ENCODE measurements at regions not wholly inside any gene's neighbourhood (a gene's known extent, or its start where the extent isn't known, plus 50 kb on each side); places are given as distances from the start of the nearest gene placed in this dataset.

DNA sequence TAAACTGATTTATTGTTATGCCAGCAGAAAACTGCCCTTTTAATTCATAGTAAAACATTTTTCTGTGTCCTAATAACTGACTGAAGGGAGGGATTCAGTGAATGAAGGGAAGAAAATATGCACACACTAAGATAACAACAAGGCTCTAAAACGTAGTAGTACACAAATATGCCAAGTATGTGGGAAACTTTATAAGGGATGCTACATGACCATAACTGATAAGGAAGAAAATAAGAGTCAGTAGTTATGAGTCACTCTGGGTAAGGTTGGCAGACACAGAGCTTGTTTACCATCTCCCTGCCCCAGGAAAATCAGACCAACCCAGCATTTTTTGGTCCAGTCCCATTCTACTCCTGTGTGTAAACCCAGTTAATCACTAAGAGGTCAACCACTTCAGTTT, 124.2 kb downstream of the RPRM start:
- DNase-seq (ENCODE audit: low read depth, low spot score) (no peak), ATAC-seq (no peak)
- in situ Hi-C loops (cut with HindIII; ENCODE audit: low pct_unique_long_range_greater_than_20kb, low sequenced_read_pairs) (no loop called here), intact Hi-C loops (cut with micrococcal nuclease; ENCODE audit: unreplicated experiment) (no loop called here)
- Histone ChIP-seq H3K9me3 (ENCODE audit: control insufficient read depth, insufficient read depth, low read depth, low read length) (no peaks in the 10 kb centered on the region), H3K4me3 (ENCODE audit: low read depth in 2 of 2, low read length in 2 of 2) (no peak overlapping the region), H3K4me1 (ENCODE audit: control insufficient read depth, insufficient read depth, low read length) (no peaks in the 10 kb centered on the region), H3K27ac (ENCODE audit: low read length) (no peak overlapping the region), H3K27me3 (ENCODE audit: control insufficient read depth, insufficient read depth, low read length) (no peaks in the 10 kb centered on the region), H3K36me3 (ENCODE audit: control insufficient read depth, insufficient read depth, low read length) (no peaks in the 10 kb centered on the region)
- ChIA-PET POLR2A (no interaction called here), CTCF (no interaction called here)
- TF ChIP-seq, protein P1, sequence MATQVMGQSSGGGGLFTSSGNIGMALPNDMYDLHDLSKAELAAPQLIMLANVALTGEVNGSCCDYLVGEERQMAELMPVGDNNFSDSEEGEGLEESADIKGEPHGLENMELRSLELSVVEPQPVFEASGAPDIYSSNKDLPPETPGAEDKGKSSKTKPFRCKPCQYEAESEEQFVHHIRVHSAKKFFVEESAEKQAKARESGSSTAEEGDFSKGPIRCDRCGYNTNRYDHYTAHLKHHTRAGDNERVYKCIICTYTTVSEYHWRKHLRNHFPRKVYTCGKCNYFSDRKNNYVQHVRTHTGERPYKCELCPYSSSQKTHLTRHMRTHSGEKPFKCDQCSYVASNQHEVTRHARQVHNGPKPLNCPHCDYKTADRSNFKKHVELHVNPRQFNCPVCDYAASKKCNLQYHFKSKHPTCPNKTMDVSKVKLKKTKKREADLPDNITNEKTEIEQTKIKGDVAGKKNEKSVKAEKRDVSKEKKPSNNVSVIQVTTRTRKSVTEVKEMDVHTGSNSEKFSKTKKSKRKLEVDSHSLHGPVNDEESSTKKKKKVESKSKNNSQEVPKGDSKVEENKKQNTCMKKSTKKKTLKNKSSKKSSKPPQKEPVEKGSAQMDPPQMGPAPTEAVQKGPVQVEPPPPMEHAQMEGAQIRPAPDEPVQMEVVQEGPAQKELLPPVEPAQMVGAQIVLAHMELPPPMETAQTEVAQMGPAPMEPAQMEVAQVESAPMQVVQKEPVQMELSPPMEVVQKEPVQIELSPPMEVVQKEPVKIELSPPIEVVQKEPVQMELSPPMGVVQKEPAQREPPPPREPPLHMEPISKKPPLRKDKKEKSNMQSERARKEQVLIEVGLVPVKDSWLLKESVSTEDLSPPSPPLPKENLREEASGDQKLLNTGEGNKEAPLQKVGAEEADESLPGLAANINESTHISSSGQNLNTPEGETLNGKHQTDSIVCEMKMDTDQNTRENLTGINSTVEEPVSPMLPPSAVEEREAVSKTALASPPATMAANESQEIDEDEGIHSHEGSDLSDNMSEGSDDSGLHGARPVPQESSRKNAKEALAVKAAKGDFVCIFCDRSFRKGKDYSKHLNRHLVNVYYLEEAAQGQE (IDR thresholded peaks at IDR 0.05; ENCODE audit: insufficient read depth in 1 of 2, low read depth in 2 of 2, low read length in 1 of 2), result no peak
- no peak for TF ChIP-seq SIN3A (IDR thresholded peaks at IDR 0.05; ENCODE audit: borderline replicate concordance, insufficient read depth, low read depth, low read length)
- TF ChIP-seq TCF7L2 (IDR thresholded peaks at IDR 0.05; ENCODE audit: low read depth, low read length), result no peak
- TF ChIP-seq POLR2AphosphoS5 (IDR thresholded peaks at IDR 0.05; ENCODE audit: low read depth, low read length), result no peak
- TF ChIP-seq, protein P2, sequence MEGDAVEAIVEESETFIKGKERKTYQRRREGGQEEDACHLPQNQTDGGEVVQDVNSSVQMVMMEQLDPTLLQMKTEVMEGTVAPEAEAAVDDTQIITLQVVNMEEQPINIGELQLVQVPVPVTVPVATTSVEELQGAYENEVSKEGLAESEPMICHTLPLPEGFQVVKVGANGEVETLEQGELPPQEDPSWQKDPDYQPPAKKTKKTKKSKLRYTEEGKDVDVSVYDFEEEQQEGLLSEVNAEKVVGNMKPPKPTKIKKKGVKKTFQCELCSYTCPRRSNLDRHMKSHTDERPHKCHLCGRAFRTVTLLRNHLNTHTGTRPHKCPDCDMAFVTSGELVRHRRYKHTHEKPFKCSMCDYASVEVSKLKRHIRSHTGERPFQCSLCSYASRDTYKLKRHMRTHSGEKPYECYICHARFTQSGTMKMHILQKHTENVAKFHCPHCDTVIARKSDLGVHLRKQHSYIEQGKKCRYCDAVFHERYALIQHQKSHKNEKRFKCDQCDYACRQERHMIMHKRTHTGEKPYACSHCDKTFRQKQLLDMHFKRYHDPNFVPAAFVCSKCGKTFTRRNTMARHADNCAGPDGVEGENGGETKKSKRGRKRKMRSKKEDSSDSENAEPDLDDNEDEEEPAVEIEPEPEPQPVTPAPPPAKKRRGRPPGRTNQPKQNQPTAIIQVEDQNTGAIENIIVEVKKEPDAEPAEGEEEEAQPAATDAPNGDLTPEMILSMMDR (IDR thresholded peaks at IDR 0.05), result no peak
- BruUV-seq (replicated peaks), result no TSS peak

DNA sequence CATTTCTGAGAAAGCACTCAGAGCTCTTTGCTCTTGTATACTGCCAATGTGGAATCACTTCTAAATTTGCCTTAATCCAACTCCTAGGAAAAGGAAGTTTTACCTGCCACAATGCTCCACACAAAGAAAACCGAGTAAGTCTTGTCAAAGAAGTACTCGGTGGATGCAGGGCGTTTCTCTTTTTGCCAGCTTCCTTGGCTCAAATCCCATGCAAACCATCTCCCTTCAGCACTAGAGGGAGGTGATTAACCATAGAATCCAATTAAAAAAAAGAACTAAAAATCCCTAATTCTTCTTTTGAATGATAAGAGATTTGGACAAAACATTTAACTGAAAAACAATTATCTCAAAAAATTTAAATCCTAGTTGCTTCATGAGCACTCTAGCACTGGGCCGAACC, 129.0 kb downstream of the RPRM start:
- Histone ChIP-seq H3K4me3 (ENCODE audit: low read depth in 2 of 2, low read length in 2 of 2) (no peak overlapping the region), H3K36me3 (ENCODE audit: control insufficient read depth, insufficient read depth, low read length) (no peaks in the 10 kb centered on the region), H3K27me3 (ENCODE audit: control insufficient read depth, insufficient read depth, low read length) (no peaks in the 10 kb centered on the region), H3K27ac (ENCODE audit: low read length) (no peak overlapping the region), H3K9me3 (ENCODE audit: control insufficient read depth, insufficient read depth, low read depth, low read length) (no peaks in the 10 kb centered on the region), H3K4me1 (ENCODE audit: control insufficient read depth, insufficient read depth, low read length) (no peaks in the 10 kb centered on the region)
- no peak for TF ChIP-seq SIN3A (IDR thresholded peaks at IDR 0.05; ENCODE audit: borderline replicate concordance, insufficient read depth, low read depth, low read length)
- TF ChIP-seq TCF7L2 (IDR thresholded peaks at IDR 0.05; ENCODE audit: low read depth, low read length), result no peak
- TF ChIP-seq, protein P2 (IDR thresholded peaks at IDR 0.05), result no peak
- TF ChIP-seq POLR2AphosphoS5 (IDR thresholded peaks at IDR 0.05; ENCODE audit: low read depth, low read length), result no peak
- TF ChIP-seq, protein P1 (IDR thresholded peaks at IDR 0.05; ENCODE audit: insufficient read depth in 1 of 2, low read depth in 2 of 2, low read length in 1 of 2), result no peak
- ATAC-seq (no peak), DNase-seq (ENCODE audit: low read depth, low spot score) (no peak)
- intact Hi-C loops (cut with micrococcal nuclease; ENCODE audit: unreplicated experiment), result no loop called here
- in situ Hi-C loops (cut with HindIII; ENCODE audit: low pct_unique_long_range_greater_than_20kb, low sequenced_read_pairs), result no loop called here
- POLR2A ChIA-PET, result no interaction called here
- no TSS peak for BruUV-seq (replicated peaks)
- CTCF ChIA-PET, result no interaction called here

Measured in Panc1 (cell line).